ENCODE measurements at regions not wholly inside any gene's neighbourhood (a gene's known extent, or its start where the extent isn't known, plus 50 kb on each side); places are given as distances from the start of the nearest gene placed in this dataset.

- Mint-ChIP-seq H3K27ac (ENCODE audit: unreplicated experiment) (no peak overlapping the region), H3K4me1 (ENCODE audit: low read depth, unreplicated experiment) (peaks cover 11% of the 10 kb centered on the region), H3K27me3 (ENCODE audit: insufficient read depth, unreplicated experiment) (no peaks in the 10 kb centered on the region), H3K36me3 (ENCODE audit: insufficient read depth, unreplicated experiment) (no peaks in the 10 kb centered on the region), H3K9me3 (ENCODE audit: unreplicated experiment) (peaks cover 10% of the 10 kb centered on the region), H3K4me3 (ENCODE audit: unreplicated experiment) (no peak overlapping the region)
- H3K27me3 ChIP-seq (replicated peaks; ENCODE audit: control insufficient read depth, insufficient read depth, low read length): no peaks in the 10 kb centered on the region
- no peak overlapping the region for H3K4me3 ChIP-seq (ENCODE audit: low read depth, low read length)
- ChIA-PET CTCF (no interaction called here), POLR2A (no interaction called here)
- no peak for DNase-seq
- BruUV-seq (replicated peaks): no TSS peak
- no peaks in the 10 kb centered on the region for H3K9me3 ChIP-seq
- no peak for TF ChIP-seq CTCF (IDR thresholded peaks at IDR 0.05; ENCODE audit: insufficient read depth in 1 of 2, low read depth in 1 of 2, low read length in 1 of 2, severe bottlenecking in 1 of 2, unreplicated experiment in 1 of 2)
- intact Hi-C loops (cut with micrococcal nuclease; ENCODE audit: unreplicated experiment): no loop called here
- no peaks in the 10 kb centered on the region for H3K4me1 ChIP-seq
- H3K36me3 ChIP-seq (ENCODE audit: control insufficient read depth, insufficient read depth, low read length): no peaks in the 10 kb centered on the region
Measured at GRCh38 chr6:126941751-126942150, 176.7 kb upstream of the RSPO3 start.

GRCh38 chr6:126944512-126944911 is 174.0 kb upstream of the RSPO3 start:
- ChIA-PET CTCF (no interaction called here), POLR2A (no interaction called here)
- Mint-ChIP-seq H3K9me3 (ENCODE audit: unreplicated experiment) (peaks cover 10% of the 10 kb centered on the region), H3K36me3 (ENCODE audit: insufficient read depth, unreplicated experiment) (no peaks in the 10 kb centered on the region), H3K27ac (ENCODE audit: unreplicated experiment) (no peak overlapping the region), H3K4me3 (ENCODE audit: unreplicated experiment) (no peak overlapping the region), H3K4me1 (ENCODE audit: low read depth, unreplicated experiment) (peaks cover 30% of the 10 kb centered on the region), H3K27me3 (ENCODE audit: insufficient read depth, unreplicated experiment) (no peaks in the 10 kb centered on the region)
- DNase-seq: no peak
- Histone ChIP-seq H3K4me3 (ENCODE audit: low read depth, low read length) (no peak overlapping the region), H3K4me1 (peaks cover 14% of the 10 kb centered on the region), H3K36me3 (ENCODE audit: control insufficient read depth, insufficient read depth, low read length) (no peaks in the 10 kb centered on the region), H3K9me3 (no peaks in the 10 kb centered on the region), H3K27me3 (replicated peaks; ENCODE audit: control insufficient read depth, insufficient read depth, low read length) (no peaks in the 10 kb centered on the region)
- no peak for TF ChIP-seq CTCF (IDR thresholded peaks at IDR 0.05; ENCODE audit: insufficient read depth in 1 of 2, low read depth in 1 of 2, low read length in 1 of 2, severe bottlenecking in 1 of 2, unreplicated experiment in 1 of 2)
- no TSS peak for BruUV-seq (replicated peaks)
- intact Hi-C loops (cut with micrococcal nuclease; ENCODE audit: unreplicated experiment): no loop called here

- Histone ChIP-seq H3K36me3 (ENCODE audit: control insufficient read depth, insufficient read depth, low read length) (no peaks in the 10 kb centered on the region), H3K27me3 (replicated peaks; ENCODE audit: control insufficient read depth, insufficient read depth, low read length) (no peaks in the 10 kb centered on the region), H3K9me3 (no peaks in the 10 kb centered on the region), H3K4me3 (ENCODE audit: low read depth, low read length) (no peak overlapping the region), H3K4me1 (peaks cover 16% of the 10 kb centered on the region)
- intact Hi-C loops (cut with micrococcal nuclease; ENCODE audit: unreplicated experiment): no loop called here
- Mint-ChIP-seq H3K4me1 (ENCODE audit: low read depth, unreplicated experiment) (peaks cover 30% of the 10 kb centered on the region), H3K36me3 (ENCODE audit: insufficient read depth, unreplicated experiment) (no peaks in the 10 kb centered on the region), H3K27me3 (ENCODE audit: insufficient read depth, unreplicated experiment) (no peaks in the 10 kb centered on the region), H3K27ac (ENCODE audit: unreplicated experiment) (no peak overlapping the region), H3K9me3 (ENCODE audit: unreplicated experiment) (peaks cover 10% of the 10 kb centered on the region), H3K4me3 (ENCODE audit: unreplicated experiment) (no peak overlapping the region)
- no TSS peak for BruUV-seq (replicated peaks)
- TF ChIP-seq CTCF (IDR thresholded peaks at IDR 0.05; ENCODE audit: insufficient read depth in 1 of 2, low read depth in 1 of 2, low read length in 1 of 2, severe bottlenecking in 1 of 2, unreplicated experiment in 1 of 2): no peak
- DNase-seq: no peak
- ChIA-PET CTCF (no interaction called here), POLR2A (no interaction called here)
Measured at GRCh38 chr6:126945150-126945685, 173.3 kb upstream of the RSPO3 start.

Data from Caco-2 (cell line).